HCT116 (cell line): ENCODE measurements at regions not wholly inside any gene's neighbourhood (a gene's known extent, or its start where the extent isn't known, plus 50 kb on each side); places are given as distances from the start of the nearest gene placed in this dataset.

Experiments
- EGR1 ChIP-seq: IDR thresholded peaks from 2 replicates; pipeline ENCODE4 v1.6.1; 2012; ENCODE audit warnings: low read depth
- EZH2 ChIP-seq: fragments of 200-600 bp; sonication (generic); IDR thresholded peaks from 2 replicates; pipeline ENCODE4 v1.6.1; 2017; ENCODE audit warnings: antibody characterized with exemption, mixed run types
- EZH2phosphoT487 ChIP-seq: fragments of 200-600 bp; IDR thresholded peaks from 2 replicates; pipeline ENCODE4 v1.6.1; 2018; ENCODE audit warnings: antibody characterized with exemption, borderline replicate concordance
- POLR2A ChIP-seq: IDR thresholded peaks from 2 replicates; pipeline ENCODE4 v1.7.0; 2011; ENCODE audit warnings: borderline replicate concordance; ENCODE audit not compliant: insufficient read depth, insufficient read length; ENCODE audit errors: extremely low read depth
- POLR2AphosphoS5 ChIP-seq: IDR thresholded peaks from 2 replicates; pipeline ENCODE4 v1.6.1; 2011; ENCODE audit warnings: mild to moderate bottlenecking, low read depth, low read length, moderate library complexity
- RAD21 ChIP-seq: IDR thresholded peaks from 2 replicates; pipeline ENCODE4 v1.6.1; 2012; ENCODE audit warnings: low read depth, mild to moderate bottlenecking
- ZNF274 ChIP-seq: fragments of 200-500 bp; sonication (Bioruptor generic); IDR thresholded peaks from 2 replicates; pipeline ENCODE4 v1.6.1; 2014; ENCODE audit warnings: mild to moderate bottlenecking, low read depth, low read length, inconsistent platforms
- TF ChIP-seq, protein P1 (sequence below), 3 experiments: fragments of 200-600 bp in 1 of 3; sonication (generic) in 1 of 3; IDR thresholded peaks in 2 of 3; conservative IDR thresholded peaks in 1 of 3; 2 replicates each; pipeline ENCODE4 v1.5.1; 2012 to 2017; ENCODE audit warnings: low read depth in 2 of 3, low read length in 2 of 3, antibody characterized with exemption in 1 of 3, borderline replicate concordance in 1 of 3, control low read depth in 1 of 3, mild to moderate bottlenecking in 1 of 3, mixed read lengths in 1 of 3, mixed run types in 1 of 3, moderate library complexity in 1 of 3; ENCODE audit not compliant: insufficient read depth in 1 of 3
- TF ChIP-seq, protein P2 (sequence below): IDR thresholded peaks from 2 replicates; pipeline ENCODE4 v1.6.1; 2012
- TF ChIP-seq, protein P3 (sequence below): IDR thresholded peaks from 2 replicates; pipeline ENCODE4 v1.6.1; 2012

DNA sequence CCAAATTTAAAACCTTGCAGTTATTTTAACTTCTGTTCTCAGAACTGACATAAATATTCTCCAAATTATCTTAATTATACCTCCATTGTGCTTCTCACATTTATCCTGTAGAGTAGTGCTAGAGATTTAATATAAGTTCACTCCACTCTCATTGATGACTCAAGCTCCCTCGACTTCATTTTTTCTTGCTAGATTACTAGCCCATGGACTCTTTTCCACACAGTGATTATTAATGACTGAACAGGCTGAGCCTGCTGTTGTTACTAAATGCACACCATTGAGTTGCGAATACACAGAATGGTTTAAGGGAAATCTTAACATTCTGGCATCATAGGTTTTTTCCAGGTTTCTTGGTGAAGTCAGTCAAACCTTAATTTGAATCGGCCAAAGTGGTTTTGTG is 179.5 kb upstream of the AKR1E2 start:
- TF ChIP-seq, protein P1, sequence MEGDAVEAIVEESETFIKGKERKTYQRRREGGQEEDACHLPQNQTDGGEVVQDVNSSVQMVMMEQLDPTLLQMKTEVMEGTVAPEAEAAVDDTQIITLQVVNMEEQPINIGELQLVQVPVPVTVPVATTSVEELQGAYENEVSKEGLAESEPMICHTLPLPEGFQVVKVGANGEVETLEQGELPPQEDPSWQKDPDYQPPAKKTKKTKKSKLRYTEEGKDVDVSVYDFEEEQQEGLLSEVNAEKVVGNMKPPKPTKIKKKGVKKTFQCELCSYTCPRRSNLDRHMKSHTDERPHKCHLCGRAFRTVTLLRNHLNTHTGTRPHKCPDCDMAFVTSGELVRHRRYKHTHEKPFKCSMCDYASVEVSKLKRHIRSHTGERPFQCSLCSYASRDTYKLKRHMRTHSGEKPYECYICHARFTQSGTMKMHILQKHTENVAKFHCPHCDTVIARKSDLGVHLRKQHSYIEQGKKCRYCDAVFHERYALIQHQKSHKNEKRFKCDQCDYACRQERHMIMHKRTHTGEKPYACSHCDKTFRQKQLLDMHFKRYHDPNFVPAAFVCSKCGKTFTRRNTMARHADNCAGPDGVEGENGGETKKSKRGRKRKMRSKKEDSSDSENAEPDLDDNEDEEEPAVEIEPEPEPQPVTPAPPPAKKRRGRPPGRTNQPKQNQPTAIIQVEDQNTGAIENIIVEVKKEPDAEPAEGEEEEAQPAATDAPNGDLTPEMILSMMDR (IDR thresholded peaks at IDR 0.05 in 2 of 3, conservative IDR thresholded peaks at IDR 0.05 in 1 of 3; ENCODE audit: borderline replicate concordance in 1 of 3, insufficient read depth in 1 of 3, low read depth in 2 of 3, low read length in 2 of 3) = no peak
- TF ChIP-seq POLR2AphosphoS5 (no peak), EZH2 (no peak), EGR1 (no peak), POLR2A (no peak), RAD21 (no peak), EZH2phosphoT487 (no peak), ZNF274 (no peak)
- TF ChIP-seq, protein P2, sequence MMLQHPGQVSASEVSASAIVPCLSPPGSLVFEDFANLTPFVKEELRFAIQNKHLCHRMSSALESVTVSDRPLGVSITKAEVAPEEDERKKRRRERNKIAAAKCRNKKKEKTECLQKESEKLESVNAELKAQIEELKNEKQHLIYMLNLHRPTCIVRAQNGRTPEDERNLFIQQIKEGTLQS = no peak
- TF ChIP-seq, protein P3, sequence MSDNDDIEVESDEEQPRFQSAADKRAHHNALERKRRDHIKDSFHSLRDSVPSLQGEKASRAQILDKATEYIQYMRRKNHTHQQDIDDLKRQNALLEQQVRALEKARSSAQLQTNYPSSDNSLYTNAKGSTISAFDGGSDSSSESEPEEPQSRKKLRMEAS = no peak
